GM20000 (cell line): ENCODE measurements at regions not wholly inside any gene's neighbourhood (a gene's known extent, or its start where the extent isn't known, plus 50 kb on each side); places are given as distances from the start of the nearest gene placed in this dataset.

Experiments
- DNase-seq: peaks from one replicate; pipeline ENCODE4 v3.0.0; 2012; ENCODE audit warnings: low spot score
- CTCF ChIP-seq: IDR thresholded peaks from 2 replicates; pipeline ENCODE4 v1.5.1; 2012; ENCODE audit warnings: mild to moderate bottlenecking, control low read depth; ENCODE audit errors: extremely low read depth, missing control alignments

- TF ChIP-seq CTCF = no peak
- no peak for DNase-seq
Measured at GRCh38 chr15:39486621-39487457, 94.0 kb upstream of the THBS1 start.

GRCh38 chr15:39487458-39487735 is 93.5 kb upstream of the THBS1 start:
- TF ChIP-seq CTCF = no peak
- DNase-seq = no peak

GRCh38 chr15:39488516-39488915 is 92.4 kb upstream of the THBS1 start:
- TF ChIP-seq CTCF = no peak
- no peak for DNase-seq

GRCh38 chr15:39488961-39489360 is 91.9 kb upstream of the THBS1 start:
- no peak for DNase-seq
- TF ChIP-seq CTCF = no peak

GRCh38 chr15:39491115-39491885 is 89.6 kb upstream of the THBS1 start:
- no peak for DNase-seq
- TF ChIP-seq CTCF = no peak

GRCh38 chr15:39491886-39492490 is 88.9 kb upstream of the THBS1 start:
- no peak for DNase-seq
- no peak for TF ChIP-seq CTCF
